Inflammatory macrophage treated with lipopolysaccharide for 1 hour (primary cell): ENCODE measurements at regions not wholly inside any gene's neighbourhood (a gene's known extent, or its start where the extent isn't known, plus 50 kb on each side); places are given as distances from the start of the nearest gene placed in this dataset.
A peak's percentile ranks its signal among the peaks of the same experiment; 100 is the strongest.

ENCODE experiments used
- DNase-seq, 2 donors: peaks; one replicate each; pipeline ENCODE4 v3.0.0-alpha.2; 2020 to 2022

DNA sequence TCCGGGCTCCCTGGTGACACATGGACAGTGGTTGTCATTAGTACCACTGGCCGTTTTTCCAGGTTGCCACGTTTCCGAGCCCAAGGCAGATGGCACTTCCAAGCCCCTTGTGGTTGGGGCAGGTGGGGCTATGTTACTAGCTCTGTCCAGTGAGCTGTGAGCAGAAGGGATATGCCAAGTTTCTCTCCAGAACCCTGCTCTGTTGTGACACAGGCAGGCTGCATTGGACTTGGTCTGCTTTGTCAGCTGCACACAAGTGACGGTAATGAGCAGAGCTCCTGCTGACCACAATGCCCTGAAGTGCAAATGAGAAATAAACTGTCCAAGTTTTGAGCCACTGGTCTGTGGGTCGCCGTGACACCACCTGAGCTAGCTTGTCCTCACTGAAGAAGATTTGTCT, 118.8 kb downstream of the GYPC start:
- DNase-seq = no peak

DNA sequence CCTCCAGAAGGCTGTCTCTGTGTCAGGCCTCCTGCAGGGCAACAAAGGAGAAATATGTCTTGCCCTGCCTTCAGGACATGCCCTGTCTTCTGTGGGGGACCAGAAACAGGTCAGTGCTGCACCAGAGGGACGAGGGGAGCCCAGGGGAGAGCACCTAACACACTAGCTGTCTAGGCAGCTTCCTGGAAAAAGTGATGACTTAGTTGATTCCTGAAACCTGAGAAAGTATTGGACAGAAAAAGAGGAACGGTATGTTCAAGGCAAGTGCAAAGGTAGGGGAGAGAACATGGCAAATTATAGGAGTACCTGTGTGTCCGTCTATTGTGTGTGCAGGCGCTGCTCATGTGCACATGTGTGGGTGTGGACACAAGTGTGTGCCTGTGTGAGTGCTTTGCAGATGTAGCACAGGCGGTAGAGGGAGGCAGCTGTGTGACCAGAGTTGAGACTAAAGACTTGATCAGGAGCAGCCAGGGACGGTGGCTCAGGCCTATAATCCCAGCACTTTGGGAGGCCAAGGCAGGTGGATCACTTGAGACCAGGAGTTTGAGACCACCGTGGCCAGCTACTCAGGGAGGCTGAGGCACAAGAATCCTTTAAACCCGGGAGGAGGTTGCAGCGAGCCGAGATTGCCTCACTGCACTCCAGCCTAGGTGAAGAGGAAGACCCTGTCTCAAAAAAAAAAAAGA, 119.5 kb downstream of the GYPC start:
- no peak for DNase-seq

DNA sequence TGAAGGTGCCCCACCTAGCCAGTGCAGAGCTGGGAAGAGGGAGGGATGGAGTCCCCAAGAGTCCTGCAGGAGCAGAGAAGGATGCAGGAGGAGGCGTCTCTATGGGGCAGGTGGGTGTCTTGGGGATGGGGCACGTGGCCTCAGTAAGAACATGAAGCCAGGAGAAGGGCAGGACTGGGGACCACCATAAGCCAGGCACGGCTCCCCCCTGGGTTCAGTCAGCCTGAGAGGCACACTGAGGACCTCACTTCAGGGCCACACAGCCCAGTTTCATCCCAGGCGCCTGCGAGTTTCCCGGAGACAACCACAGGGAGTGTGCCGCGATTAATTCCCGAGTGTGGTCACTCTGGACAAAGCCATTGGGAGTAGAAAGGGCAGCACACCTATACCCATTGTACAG, 120.3 kb downstream of the GYPC start:
- DNase-seq = no peak

DNA sequence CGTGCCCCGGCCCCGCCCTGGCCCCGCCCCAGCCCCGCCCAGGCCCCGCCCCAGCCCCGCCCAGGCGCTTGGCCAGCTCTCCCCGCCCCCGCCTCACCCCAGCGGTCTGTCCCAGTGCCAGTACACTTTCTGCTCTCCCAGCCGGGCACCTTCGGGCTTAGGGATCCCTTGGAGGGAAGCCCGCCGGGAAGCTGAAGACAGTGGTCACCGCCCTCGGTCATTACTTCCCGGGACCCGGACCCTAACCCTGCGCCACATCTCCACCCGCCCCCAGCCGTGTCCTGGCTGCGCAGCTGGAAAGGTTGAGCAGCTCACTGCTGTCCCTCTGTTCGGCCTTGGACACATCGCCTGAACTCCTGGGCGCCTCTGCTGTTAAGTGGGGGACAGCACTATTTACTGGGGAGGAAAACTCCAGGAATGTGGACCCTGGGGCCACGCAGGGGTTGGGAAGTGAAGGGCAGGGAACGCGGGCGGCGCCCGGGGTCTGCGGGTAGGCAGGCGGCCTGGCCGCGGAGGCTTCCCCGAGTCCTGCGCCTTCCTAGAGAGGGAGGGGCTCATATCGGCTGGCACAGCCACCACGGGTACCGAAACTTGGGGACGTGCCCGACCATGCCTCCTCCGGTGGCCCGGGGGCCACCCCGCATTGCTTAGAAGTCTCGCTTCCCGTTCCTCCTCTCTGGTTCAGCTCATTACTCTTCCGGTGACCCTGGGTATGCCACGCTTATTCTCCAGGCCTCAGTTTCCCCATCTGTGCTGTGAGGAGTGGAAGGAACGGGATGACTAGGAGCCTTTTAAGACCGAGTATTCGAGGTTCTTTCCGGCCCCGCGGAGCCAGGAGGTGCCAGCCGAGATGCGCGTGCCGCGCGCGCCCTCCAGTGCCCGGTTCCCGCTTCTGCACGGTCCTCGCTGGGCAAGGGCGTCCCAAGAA, 121.0 kb downstream of the GYPC start:
- DNase-seq = peak; percentile 67 to 88

DNA sequence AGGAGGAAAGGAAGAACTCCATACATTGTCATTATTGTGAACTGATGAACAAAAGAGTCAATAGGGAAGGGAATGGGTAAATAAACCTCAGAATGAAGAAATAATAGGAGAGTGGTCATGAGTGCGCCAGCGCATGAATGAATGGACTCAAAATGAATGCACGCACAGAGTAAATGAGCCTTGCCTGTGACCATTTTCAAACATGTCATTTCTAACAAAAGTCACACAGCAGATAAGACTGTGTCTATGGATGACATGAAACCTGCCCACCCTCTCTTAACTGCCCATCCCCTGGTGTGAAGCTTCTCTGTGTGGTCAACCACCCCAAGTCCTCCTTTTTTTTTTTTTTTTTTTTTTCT, 121.1 kb upstream of the TEX51 start:
- DNase-seq = no peak

DNA sequence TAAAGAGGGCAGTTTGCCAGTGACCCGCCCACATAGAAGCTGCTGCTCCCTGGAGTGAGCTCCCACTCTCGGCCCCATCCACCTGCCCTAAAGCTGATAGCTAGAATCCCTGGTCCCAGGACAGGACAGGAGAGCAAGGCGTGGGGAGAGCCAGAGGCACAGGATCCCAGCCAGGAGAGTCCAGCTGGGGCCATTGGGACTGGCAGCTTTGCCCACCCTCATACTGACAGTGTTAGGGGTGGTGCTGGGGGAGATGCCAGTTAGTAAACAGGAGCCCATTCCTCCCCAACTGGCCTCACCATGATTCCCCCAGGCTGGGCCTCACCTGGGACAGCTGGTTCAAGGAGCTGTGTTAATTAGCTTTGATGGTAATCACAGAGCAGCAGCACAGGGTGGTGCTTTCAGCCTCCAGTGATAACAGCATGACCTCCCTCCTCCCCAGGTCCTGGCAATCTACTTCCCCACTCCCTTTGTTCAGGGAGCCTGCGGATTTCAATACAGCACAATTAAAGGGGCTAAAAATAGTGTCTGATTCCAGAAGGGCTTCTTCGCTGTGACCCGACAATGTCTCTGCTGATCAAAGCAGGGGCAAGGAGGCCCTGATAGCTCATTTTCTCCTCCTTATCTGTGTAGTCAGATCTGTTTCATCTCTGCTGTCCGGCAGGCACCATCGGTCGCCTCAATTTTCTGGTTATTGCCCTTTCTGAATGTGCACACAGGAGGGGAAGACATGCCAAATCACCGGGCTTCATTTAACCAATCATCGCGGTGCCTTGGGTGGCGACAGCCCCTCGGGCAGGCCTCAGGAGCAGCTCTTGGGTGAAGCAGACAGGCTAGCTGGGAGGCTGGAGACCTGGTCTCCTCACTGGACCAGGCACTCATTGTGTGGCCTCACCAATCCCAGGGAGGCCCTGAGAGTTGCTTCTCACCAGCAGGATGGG, 119.9 kb upstream of the TEX51 start:
- no peak for DNase-seq

DNA sequence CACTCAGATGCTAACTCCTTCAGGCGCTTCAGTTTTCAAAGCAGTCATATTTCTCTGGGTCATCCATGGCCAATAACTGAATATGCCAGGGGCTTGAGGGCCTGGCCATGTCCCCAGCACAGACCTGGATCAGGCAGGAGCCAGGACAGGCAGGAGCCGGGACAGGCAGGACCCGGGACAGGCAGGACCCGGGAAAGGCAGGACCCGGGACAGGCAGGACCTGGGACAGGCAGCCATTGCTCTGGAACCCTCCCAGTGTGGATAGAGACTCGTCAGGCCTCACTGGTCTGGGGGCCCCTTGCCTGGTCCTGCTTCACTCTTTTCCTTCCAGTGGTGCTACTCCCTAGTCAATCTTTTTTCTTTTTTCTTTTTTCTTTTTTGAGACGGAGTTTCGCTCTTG, 117.5 kb upstream of the TEX51 start:
- no peak for DNase-seq

DNA sequence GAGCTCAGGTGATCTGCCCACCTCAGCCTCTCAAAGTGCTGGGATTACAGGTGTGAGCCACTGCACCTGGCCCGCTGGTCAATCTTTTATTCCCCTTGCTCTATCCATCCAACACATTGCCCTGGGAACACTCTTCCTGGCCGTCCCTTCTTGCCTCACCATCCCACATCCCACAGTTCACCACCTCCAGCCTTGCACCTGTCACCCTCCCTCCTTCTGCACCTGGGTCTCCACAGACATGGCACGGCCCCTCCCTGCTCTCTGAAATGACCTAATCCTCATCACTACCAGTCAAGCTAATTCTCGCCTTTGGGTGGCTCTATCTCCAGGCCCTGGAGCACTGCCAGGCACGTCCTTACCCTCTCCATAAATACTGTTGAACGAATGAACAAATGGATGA, 116.9 kb upstream of the TEX51 start:
- DNase-seq = no peak

DNA sequence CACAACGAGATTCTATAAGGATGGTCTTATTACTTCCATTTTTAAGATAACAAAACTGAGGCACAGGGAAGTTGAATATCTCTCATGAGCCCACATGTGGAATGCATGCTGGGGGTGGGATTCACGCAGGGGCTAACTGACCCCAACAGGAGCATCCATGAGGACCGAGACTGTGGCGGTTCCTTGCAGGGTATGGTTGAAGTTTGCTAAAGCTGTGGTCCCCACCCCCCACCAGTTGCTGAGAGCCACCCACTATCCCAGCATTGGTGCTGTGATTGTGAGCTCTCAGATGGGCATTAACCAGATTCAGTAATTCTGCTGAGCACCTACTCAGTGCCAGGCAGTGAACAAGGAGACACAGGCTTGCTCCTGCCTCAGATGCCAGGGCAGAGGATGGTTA, 116.0 kb upstream of the TEX51 start:
- no peak for DNase-seq

DNA sequence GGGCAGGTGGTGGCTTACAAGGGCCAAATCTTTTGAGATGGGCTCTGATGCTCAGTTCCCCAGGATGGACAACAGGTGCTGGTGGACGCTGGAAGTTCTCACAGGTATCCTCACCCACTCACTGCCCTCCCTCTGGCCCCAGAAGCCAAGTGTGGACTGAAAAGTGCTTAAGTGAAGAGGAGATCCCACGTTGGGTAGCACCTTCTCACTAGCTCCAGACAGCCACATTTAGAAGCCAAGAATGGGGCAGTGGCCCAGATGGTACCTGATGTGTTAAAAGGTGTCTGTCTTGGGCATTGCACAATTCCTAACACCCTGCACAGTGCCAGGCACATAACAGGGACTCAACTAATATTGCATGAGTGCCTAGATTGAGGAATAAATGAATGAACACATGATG, 115.3 kb upstream of the TEX51 start:
- DNase-seq = no peak

DNA sequence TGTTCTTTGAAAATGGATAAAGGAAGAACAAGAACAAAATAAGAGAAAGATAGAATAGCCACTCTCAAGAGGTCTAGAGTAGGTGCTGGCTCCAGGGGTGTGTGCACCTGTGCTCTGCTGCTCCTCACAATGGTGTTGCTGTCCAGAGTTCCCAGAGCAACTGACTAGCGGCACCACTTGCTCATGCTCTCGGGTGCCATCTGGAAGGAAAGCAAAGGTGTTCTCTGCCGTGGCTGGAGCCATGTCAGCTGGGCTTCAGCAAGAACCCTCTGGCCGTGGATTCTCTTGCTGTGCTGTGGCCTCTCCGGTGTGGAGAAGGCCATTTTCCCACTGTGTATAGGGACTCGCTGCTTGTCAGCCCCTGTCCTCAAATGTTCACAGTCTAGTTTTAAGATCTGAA, 114.6 kb upstream of the TEX51 start:
- DNase-seq = no peak

DNA sequence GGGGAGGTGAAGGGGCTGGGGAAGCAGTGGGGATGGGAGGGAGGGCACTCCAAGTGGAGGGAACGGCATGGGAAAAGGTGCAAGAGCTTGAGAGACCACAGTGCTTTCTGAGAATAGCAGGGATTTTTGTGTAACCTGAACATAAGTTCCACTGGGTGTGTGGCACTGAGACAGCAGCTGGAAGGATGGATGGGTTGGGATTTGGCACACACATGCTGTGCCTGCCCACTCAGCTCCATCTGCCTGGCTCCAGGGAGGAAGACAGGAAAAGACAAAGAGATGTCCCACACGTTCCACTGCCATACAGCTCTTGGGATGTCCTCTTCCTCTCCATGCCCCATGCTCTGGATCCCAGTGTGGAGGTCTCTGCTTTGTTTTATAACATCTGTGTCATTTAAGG, 114.1 kb upstream of the TEX51 start:
- no peak for DNase-seq

DNA sequence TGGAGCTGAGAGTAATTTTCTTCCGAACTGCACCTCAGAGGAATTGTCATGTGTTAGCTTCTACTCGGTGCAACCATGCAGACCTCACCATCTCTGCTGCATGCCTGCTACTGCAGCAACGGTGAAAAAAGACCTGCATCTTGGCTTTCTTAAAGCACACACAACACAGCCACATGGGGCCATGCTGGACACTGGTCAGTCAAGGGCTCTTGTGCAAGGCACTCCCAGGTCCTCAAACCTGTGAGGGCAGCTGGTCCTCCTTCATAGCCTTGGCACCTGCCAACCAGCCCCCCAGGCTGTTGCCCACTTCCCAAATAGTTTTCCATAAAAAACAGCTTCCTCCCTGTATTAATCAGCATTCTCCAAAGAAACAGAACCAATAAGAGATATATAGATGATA, 113.5 kb upstream of the TEX51 start:
- no peak for DNase-seq

DNA sequence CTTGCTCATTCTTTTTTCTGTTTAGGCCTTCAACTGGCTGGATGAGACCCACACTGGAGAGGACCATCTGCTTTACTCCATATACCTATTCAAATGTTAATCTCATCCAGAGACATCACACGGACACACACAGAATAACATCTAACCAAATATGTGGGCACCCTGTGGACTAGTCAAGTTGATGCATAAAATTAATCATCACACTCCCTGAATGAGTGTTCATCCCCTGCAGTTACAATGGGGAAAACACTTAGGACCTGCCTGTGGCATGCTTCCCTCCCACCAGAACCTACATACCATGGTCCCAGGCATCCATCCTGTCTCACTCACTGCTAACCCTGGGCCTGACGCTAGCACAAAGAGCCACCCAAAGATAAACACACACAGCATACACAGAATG, 112.8 kb upstream of the TEX51 start:
- no peak for DNase-seq

DNA sequence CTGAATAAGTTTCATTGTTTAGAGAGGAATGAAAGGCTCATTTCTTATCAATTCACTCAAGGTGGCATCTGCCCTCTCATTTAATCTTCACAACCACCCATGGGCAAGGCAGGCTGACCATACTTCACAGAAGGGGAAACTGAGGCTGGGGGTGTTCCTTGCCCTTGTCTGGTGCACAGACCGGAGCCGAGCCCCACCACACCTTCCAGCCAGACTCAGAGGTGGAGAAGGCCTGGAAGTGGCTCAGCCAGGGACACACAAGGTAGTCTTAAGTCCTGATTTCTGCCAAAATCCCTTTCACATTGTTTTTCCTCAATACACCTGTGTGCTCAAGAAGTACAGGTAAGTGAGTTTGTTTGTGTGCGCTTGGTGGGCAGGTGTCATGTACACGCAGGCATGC, 111.9 kb upstream of the TEX51 start:
- no peak for DNase-seq

DNA sequence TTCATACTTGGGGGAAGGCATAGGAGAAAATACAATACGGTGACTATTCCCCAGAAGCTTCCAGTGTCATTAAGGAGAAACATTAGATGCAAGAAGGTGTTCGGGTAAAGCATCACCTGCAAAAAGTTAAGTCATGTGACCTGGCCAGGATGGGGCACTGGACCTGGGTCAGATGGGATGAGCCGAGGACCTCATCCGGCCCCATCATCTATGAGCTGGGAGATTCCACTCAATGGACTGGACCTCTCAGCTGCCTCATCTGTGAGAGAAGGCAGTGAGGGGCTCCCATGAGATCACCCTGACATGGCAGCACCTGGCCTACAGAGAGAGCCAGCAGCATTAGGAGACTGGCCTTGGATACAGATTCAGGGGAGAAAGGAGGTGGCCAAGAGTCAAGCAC, 111.4 kb upstream of the TEX51 start:
- DNase-seq = no peak

DNA sequence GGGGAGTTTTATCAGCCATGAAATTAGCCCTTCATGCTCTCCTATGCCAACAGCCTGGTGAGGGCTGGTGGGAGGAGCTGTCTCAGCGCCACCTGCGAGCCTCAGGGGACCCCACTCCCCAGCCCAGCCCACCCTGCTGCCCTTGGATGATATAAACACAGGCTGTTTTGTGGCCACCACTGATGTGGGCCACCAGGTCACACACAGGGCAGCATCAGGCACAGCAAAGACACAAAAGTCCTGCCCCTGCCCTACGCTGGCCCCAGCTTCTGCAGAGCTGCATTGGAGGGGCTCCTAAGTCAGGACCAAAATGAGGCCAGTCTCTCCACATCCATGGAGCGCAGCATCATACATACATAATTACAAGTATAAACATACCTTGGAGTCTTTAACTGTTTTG, 110.6 kb upstream of the TEX51 start:
- no peak for DNase-seq

DNA sequence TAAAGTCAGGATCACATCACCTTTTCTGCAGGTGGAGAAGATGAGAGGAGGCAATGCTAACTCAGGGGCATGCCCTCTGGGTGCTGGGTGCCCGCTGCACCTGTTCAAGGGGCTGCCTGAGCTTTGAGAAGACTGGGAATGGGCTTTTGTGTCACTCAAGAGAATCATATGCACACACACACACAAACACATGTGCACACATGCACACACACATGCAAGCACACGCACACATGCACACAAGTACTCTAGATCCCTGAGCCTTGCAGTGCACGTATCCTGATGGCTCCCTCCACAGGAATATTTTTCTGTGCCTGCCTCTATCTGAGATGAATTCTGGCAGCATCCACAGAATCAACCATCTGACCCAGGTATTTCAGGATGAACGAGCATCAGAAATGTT, 110.0 kb upstream of the TEX51 start:
- no peak for DNase-seq

DNA sequence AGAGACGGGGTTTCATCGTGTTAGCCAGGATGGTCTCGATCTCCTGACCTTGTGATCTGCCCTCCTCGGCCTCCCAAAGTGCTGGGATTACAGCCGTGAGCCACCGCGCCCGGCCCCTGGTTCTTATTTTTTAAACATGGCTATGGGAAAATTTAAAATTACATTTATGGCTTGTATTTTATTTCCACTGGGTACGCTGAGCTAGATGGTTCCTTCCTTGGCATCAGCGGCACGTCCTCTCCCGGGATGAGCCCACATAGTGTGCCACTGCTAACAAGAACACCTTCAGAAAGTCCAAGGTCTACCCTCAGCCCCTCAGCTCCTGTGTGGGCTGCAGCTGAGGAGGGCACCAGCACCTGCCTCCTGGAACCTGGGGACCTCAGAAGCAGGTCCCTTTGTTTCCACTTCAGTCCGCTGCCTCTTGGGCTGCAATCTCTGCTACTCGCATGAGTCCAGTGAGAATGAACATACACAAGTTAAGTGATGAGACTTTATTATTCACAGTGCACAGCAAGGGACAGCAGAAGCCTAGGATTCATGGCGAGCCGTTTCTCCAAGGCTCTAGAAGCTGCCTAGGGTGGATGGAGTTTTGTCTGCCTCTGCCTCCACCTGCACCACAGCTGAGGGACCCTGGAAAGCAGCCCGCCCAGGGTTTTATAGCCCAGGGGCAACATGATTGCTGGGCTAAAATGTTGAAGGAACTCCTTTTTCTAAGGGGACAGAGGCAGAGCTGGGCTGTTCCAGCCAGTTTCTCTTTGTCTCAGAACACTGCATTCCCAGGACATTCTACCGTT, 107.5 kb upstream of the TEX51 start:
- DNase-seq = no peak

DNA sequence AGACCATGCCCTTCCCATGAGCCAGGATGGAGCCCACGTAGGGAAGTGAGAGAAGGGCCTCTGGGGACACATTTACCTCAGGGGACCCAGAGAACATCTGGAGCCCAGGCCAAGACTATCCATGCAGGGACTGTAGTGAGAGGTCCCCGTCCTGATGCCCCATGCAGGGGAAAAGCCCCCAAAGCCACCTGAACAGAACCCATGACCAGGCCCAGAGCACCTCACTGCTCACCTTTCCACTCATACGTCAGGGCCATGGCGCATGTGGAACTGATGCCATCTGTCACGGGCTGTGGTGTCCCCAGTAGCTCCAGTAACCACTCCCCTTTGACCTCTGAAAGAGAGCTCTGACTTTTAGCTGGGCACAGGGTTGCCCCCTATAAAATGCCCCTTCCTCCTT, 106.5 kb upstream of the TEX51 start:
- DNase-seq = no peak

DNA sequence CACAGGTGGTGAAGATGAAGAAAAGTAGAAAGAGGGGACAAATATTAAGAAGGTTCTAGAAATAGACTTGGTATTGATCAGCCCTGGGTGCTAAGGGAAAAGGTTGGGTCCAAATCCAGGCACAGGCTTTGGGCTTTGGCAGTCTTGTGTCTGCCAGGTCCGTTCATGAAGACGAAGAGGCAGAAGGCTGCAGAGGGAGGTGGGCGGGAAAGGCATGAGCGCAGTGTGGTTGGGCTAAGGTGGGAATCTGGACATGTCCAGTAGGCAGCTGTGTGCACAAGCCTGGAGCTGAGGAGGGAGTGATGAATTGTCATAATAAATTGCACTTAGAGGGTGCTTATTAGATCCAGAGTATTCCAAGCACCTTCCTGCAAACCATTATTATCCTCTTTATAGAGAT, 105.7 kb upstream of the TEX51 start:
- no peak for DNase-seq

DNA sequence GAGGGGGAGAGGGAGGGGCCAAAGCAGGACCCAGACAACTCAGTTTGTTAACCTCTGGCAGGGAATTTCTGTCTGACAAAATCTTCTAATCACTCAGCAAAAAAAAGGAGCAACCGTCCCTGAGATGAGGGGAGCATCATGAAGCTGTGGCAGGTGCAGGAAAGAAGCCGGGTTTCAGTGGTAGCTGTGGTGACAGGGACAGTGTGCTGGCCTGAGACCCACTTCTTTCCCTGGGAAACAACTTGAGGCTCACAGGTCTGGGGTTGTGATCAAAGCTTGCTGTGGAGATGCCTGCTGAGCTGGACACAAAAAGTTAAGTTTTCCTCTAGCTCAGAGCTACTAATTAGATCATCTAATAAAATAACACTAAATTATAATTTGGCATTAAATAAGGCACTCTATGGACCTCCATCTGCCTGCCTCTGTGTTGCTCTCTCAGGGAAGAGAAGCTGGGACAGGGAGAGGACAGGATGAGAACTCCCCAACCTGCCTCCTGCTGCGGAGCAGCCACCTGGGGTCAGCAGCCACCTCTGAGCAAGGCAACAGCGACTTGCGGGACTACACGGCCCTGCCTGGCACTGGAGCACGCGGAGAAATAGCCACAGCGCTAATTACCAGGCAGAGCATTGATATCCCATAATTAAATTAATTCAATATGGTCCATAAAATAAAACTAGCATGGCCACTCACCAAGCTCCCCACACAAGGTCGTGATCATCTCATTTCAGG, 104.6 kb upstream of the TEX51 start:
- no peak for DNase-seq
